HepG2 (cell line): ENCODE measurements at regions not wholly inside any gene's neighbourhood (a gene's known extent, or its start where the extent isn't known, plus 50 kb on each side); places are given as distances from the start of the nearest gene placed in this dataset.

Experiments
- ATAC-seq: fragments of 200-7000 bp; cut with Tn5 transposase; 3 replicates; pipeline ENCODE4 v1.9.1; 2020; ENCODE audit warnings: mild to moderate bottlenecking, moderate library complexity
- BruUV-seq: library from RNA; stranded (reverse); fragments of 400-500 nt; replicated peaks from 2 replicates; lab custom pipeline; 2021; lab: Mats Ljungman, UMichigan
- CTCF ChIA-PET: fragments of 300-600 bp; formaldehyde crosslinking; extraction: SDS; loops from one replicate; lab custom pipeline; 2021; ENCODE audit warnings: low total read pairs, inconsistent platforms, low intra/inter-chr PET ratio; lab: Yijun Ruan, JAX
- POLR2A ChIA-PET: fragments of 350-600 bp; sonication (Branson Sonifier 250); formaldehyde crosslinking; loops from one replicate; lab custom pipeline; 2020; ENCODE audit warnings: antibody characterized with exemption, inconsistent platforms; lab: Yijun Ruan, JAX
- DNase-seq: peaks from one replicate; pipeline ENCODE4 v3.0.0-alpha.2; 2015; ENCODE audit warnings: low spot score
- FAIRE-seq: peaks from 3 replicates; lab custom pipeline; 2011; peaks lifted over from hg19 to GRCh38; lab: Jason Lieb, UNC
- H2AFZ ChIP-seq: one replicate; pipeline ENCODE4 v1.6.1; 2011; ENCODE audit warnings: low read length, inconsistent platforms
- H3K27ac ChIP-seq: fragments of 300-600 bp; 3 replicates; pipeline ENCODE4 v1.8.0; 2011; ENCODE audit warnings: mixed run types, mild to moderate bottlenecking, mixed read lengths, low read length, inconsistent platforms; ENCODE audit not compliant: insufficient read depth; ENCODE audit errors: extremely low read length
- H3K27me3 ChIP-seq, 2 experiments: fragments of 200-600 bp in 1 of 2; 2 replicates in 1 of 2; 3 replicates in 1 of 2; pipeline versions ENCODE4 v1.6.0 to v1.8.0; 2011; ENCODE audit warnings: low read length in 2 of 2, mild to moderate bottlenecking in 2 of 2, moderate library complexity in 2 of 2, inconsistent platforms in 1 of 2; ENCODE audit not compliant: insufficient read depth in 2 of 2, control insufficient read depth in 1 of 2
- H3K36me3 ChIP-seq, 2 experiments: fragments of 200-600 bp in 1 of 2; replicated peaks in 1 of 2; 2 replicates in 1 of 2; 3 replicates in 1 of 2; pipeline versions ENCODE4 v1.5.1 to v1.8.0; 2011; ENCODE audit warnings: low read length in 2 of 2, inconsistent platforms in 1 of 2; ENCODE audit not compliant: insufficient read depth in 2 of 2, control insufficient read depth in 1 of 2
- H3K4me1 ChIP-seq: 2 replicates; pipeline ENCODE4 v1.5.1; 2012; ENCODE audit warnings: low read length, inconsistent platforms; ENCODE audit not compliant: insufficient read depth
- H3K4me2 ChIP-seq: 2 replicates; pipeline ENCODE4 v1.6.0; 2011; ENCODE audit warnings: low read depth, low read length, inconsistent platforms
- H3K4me3 ChIP-seq, 3 experiments: fragments of 200-600 bp in 1 of 3; sonication (generic), shearing (Covaris generic) in 1 of 3; replicated peaks in 1 of 3; 2 replicates each; pipeline ENCODE4 v1.5.1; 2011 to 2016; ENCODE audit warnings: low read length in 3 of 3, inconsistent platforms in 2 of 3, low read depth in 2 of 3, mild to moderate bottlenecking in 2 of 3, control low read depth in 1 of 3, mixed read lengths in 1 of 3; ENCODE audit not compliant: insufficient read depth in 1 of 3
- H3K79me2 ChIP-seq: one replicate; pipeline ENCODE4 v1.6.1; 2011; ENCODE audit warnings: low read length, inconsistent platforms; ENCODE audit not compliant: insufficient read depth
- H3K9ac ChIP-seq: 2 replicates; pipeline ENCODE4 v1.6.0; 2011; ENCODE audit warnings: mild to moderate bottlenecking, low read depth, low read length, inconsistent platforms; ENCODE audit not compliant: insufficient read depth
- H3K9me3 ChIP-seq: 2 replicates; pipeline ENCODE4 v1.5.1; 2012; ENCODE audit warnings: mild to moderate bottlenecking, low read length
- H4K20me1 ChIP-seq: 2 replicates; pipeline ENCODE4 v1.6.0; 2011; ENCODE audit warnings: inconsistent platforms, mild to moderate bottlenecking, low read length, moderate library complexity; ENCODE audit not compliant: insufficient read depth
- AHR ChIP-seq: IDR thresholded peaks from 2 replicates; pipeline ENCODE4 v1.6.1; 2018; ENCODE audit warnings: missing genetic modification reagents, missing compliant biosample characterization
- EHMT2 ChIP-seq: fragments of 200-600 bp; sonication (generic); IDR thresholded peaks from 2 replicates; pipeline ENCODE4 v1.7.0; 2017; ENCODE audit warnings: antibody characterized with exemption, low read depth, low read length, borderline replicate concordance
- HDAC2 ChIP-seq: sonication (generic); formaldehyde crosslinking; IDR thresholded peaks from 2 replicates; pipeline ENCODE4 v1.4.0; 2020; ENCODE audit warnings: missing genetic modification reagents
- POGZ ChIP-seq: sonication (generic); formaldehyde crosslinking; IDR thresholded peaks from 2 replicates; pipeline ENCODE4 v1.4.0; 2020; ENCODE audit warnings: mild to moderate bottlenecking, missing genetic modification reagents
- POLR2AphosphoS2 ChIP-seq: IDR thresholded peaks from 2 replicates; pipeline ENCODE4 v1.6.1; 2011; ENCODE audit warnings: low read depth, low read length, improper control_type of control experiment
- REXO4 ChIP-seq: sonication (generic); formaldehyde crosslinking; IDR thresholded peaks from 2 replicates; pipeline ENCODE4 v1.8.0; 2022; ENCODE audit warnings: missing genetic modification reagents, mild to moderate bottlenecking, borderline replicate concordance
- SCMH1 ChIP-seq: sonication (generic); formaldehyde crosslinking; IDR thresholded peaks from 2 replicates; pipeline ENCODE4 v1.9.0; 2021; ENCODE audit warnings: missing genetic modification reagents, mild to moderate bottlenecking, borderline replicate concordance
- SRY ChIP-seq: sonication (generic); formaldehyde crosslinking; IDR thresholded peaks from 2 replicates; pipeline ENCODE4 v1.8.0; 2022; ENCODE audit warnings: mild to moderate bottlenecking, missing genetic modification reagents
- TBP ChIP-seq: sonication (generic); formaldehyde crosslinking; IDR thresholded peaks from 2 replicates; pipeline ENCODE4 v1.5.0; 2020; ENCODE audit warnings: missing genetic modification reagents
- ZNF10 ChIP-seq: sonication (generic); formaldehyde crosslinking; IDR thresholded peaks from 2 replicates; pipeline ENCODE4 v1.4.0; 2020; ENCODE audit warnings: mild to moderate bottlenecking, low read depth, missing genetic modification reagents, borderline replicate concordance
- ZNF205 ChIP-seq: IDR thresholded peaks from 2 replicates; pipeline ENCODE4 v1.6.1; 2018; ENCODE audit warnings: missing biosample characterization, missing genetic modification reagents
- ZNF230 ChIP-seq: sonication (generic); formaldehyde crosslinking; IDR thresholded peaks from 2 replicates; pipeline ENCODE4 v1.4.0; 2020; ENCODE audit warnings: mild to moderate bottlenecking, missing genetic modification reagents
- ZNF282 ChIP-seq: fragments of 450-650 bp; IDR thresholded peaks from 2 replicates; pipeline ENCODE4 v1.6.1; 2018; ENCODE audit not compliant: partially characterized antibody
- ZNF772 ChIP-seq: sonication (generic); formaldehyde crosslinking; IDR thresholded peaks from 2 replicates; pipeline ENCODE4 v1.5.0; 2020; ENCODE audit warnings: mild to moderate bottlenecking, missing genetic modification reagents
- ZNF781 ChIP-seq: sonication (generic); formaldehyde crosslinking; IDR thresholded peaks from 2 replicates; pipeline ENCODE4 v1.5.1; 2020; ENCODE audit warnings: borderline replicate concordance, mild to moderate bottlenecking, missing genetic modification reagents; ENCODE audit errors: not compliant biosample characterization
- ZNF790 ChIP-seq: sonication (generic); formaldehyde crosslinking; IDR thresholded peaks from 2 replicates; pipeline ENCODE4 v1.8.0; 2022; ENCODE audit warnings: missing genetic modification reagents, mild to moderate bottlenecking, borderline replicate concordance
- WGBS: methylation state at CpG from one replicate; pipeline ENCODE4 v1.1.6; 2017; ENCODE audit warnings: low lambda C conversion rate; 5-methylcytosine and 5-hydroxymethylcytosine counted together
- in situ Hi-C: cut with HindIII; loops from 2 replicates; pipeline ENCODE4 v1.10.0; 2017; ENCODE audit warnings: low pct_unique_long_range_greater_than_20kb; ENCODE audit not compliant: extremely low pct_ligation_motif_present
- intact Hi-C: fragments of 100-400 bp; cut with micrococcal nuclease; formaldehyde crosslinking; loops from one replicate; pipeline ENCODE4 v1.10.0; 2022; ENCODE audit not compliant: unreplicated experiment
- TF ChIP-seq, protein P1 (sequence below): sonication (generic); formaldehyde crosslinking; IDR thresholded peaks from 2 replicates; pipeline ENCODE4 v1.4.0; 2020; ENCODE audit warnings: missing genetic modification reagents

- BruUV-seq, result no TSS peak
- CTCF ChIA-PET, result no interaction called here
- H3K9me3 ChIP-seq, result no peaks in the 10 kb centered on the region
- H4K20me1 ChIP-seq, result no peaks in the 10 kb centered on the region
- WGBS, result 0% methylated on average over 1 of the region's 1 CpG
- DNase-seq, result no peak
- no peak for ATAC-seq
- H3K4me1 ChIP-seq, result peaks cover 1% of the 10 kb centered on the region
- in situ Hi-C loops, result no loop called here
- no peaks in the 10 kb centered on the region; a peak in 1 of 5 replicates for H3K27me3 ChIP-seq
- no peak overlapping the region for H3K27ac ChIP-seq
- no peak for TF ChIP-seq TBP (CRISPR knock-in tag)
- H3K4me3 ChIP-seq, result no peak overlapping the region
- no peak overlapping the region for H3K9ac ChIP-seq
- intact Hi-C loops, result no loop called here
- FAIRE-seq, result no peak
- no peak overlapping the region for H3K4me2 ChIP-seq
- H2AFZ ChIP-seq, result no peak overlapping the region
- no peaks in the 10 kb centered on the region for H3K79me2 ChIP-seq
- POLR2A ChIA-PET, result no interaction called here
- no peaks in the 10 kb centered on the region for H3K36me3 ChIP-seq
These were observed 336.5 kb upstream of the LRP1B start for GRCh38 chr2:142467321-142467720.

GRCh38 chr2:142463047-142463446 is 332.2 kb upstream of the LRP1B start:
- BruUV-seq, result no TSS peak
- no peaks in the 10 kb centered on the region for H3K4me1 ChIP-seq
- intact Hi-C loops, result no loop called here
- H3K27me3 ChIP-seq, result no peaks in the 10 kb centered on the region; a peak in 1 of 5 replicates
- no peak overlapping the region for H3K4me3 ChIP-seq
- no peak overlapping the region for H3K27ac ChIP-seq
- in situ Hi-C loops, result no loop called here
- TF ChIP-seq POGZ (no peak), ZNF772 (CRISPR knock-in tag) (no peak), POLR2AphosphoS2 (no peak), REXO4 (CRISPR knock-in tag) (no peak), SRY (no peak), ZNF205 (CRISPR knock-in tag) (no peak), HDAC2 (CRISPR knock-in tag) (no peak), ZNF282 (no peak), ZNF10 (CRISPR knock-in tag) (no peak), AHR (CRISPR knock-in tag) (no peak), SCMH1 (CRISPR knock-in tag) (no peak), ZNF790 (CRISPR knock-in tag) (no peak), ZNF781 (no peak), EHMT2 (no peak), ZNF230 (CRISPR knock-in tag) (no peak)
- TF ChIP-seq, protein P1, sequence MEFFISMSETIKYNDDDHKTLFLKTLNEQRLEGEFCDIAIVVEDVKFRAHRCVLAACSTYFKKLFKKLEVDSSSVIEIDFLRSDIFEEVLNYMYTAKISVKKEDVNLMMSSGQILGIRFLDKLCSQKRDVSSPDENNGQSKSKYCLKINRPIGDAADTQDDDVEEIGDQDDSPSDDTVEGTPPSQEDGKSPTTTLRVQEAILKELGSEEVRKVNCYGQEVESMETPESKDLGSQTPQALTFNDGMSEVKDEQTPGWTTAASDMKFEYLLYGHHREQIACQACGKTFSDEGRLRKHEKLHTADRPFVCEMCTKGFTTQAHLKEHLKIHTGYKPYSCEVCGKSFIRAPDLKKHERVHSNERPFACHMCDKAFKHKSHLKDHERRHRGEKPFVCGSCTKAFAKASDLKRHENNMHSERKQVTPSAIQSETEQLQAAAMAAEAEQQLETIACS (CRISPR knock-in tag), result no peak
- no peaks in the 10 kb centered on the region for H3K79me2 ChIP-seq
- no peaks in the 10 kb centered on the region for H3K36me3 ChIP-seq
- CTCF ChIA-PET, result no interaction called here
- no peaks in the 10 kb centered on the region for H3K9me3 ChIP-seq
- H3K9ac ChIP-seq, result no peak overlapping the region
- POLR2A ChIA-PET, result no interaction called here
- no peak for ATAC-seq
- no peak for DNase-seq
- no peaks in the 10 kb centered on the region for H4K20me1 ChIP-seq
- FAIRE-seq, result no peak
- H2AFZ ChIP-seq, result no peak overlapping the region
- no peak overlapping the region for H3K4me2 ChIP-seq
- WGBS, result 13% methylated on average over 3 of the region's 3 CpGs
